HUES48 (cell line): ENCODE measurements at regions not wholly inside any gene's neighbourhood (a gene's known extent, or its start where the extent isn't known, plus 50 kb on each side); places are given as distances from the start of the nearest gene placed in this dataset.

ENCODE experiments used
- H3K27ac ChIP-seq: one replicate; pipeline ENCODE4 v1.7.0; 2013; ENCODE audit warnings: low read depth, low read length, inconsistent platforms
- H3K27me3 ChIP-seq: 2 replicates; pipeline ENCODE4 v1.6.1; 2013; ENCODE audit warnings: mild to moderate bottlenecking, low read length; ENCODE audit not compliant: control insufficient read depth, insufficient read depth
- H3K36me3 ChIP-seq: 2 replicates; pipeline ENCODE4 v1.6.1; 2013; ENCODE audit warnings: low read length; ENCODE audit not compliant: control insufficient read depth, insufficient read depth
- H3K4me1 ChIP-seq: 2 replicates; pipeline ENCODE4 v1.6.1; 2013; ENCODE audit warnings: mild to moderate bottlenecking, low read length; ENCODE audit not compliant: control insufficient read depth, insufficient read depth
- H3K4me3 ChIP-seq: 2 replicates; pipeline ENCODE4 v1.5.1; 2013; ENCODE audit warnings: mild to moderate bottlenecking, low read depth, low read length
- H3K9ac ChIP-seq: 2 replicates; pipeline ENCODE4 v1.6.1; 2013; ENCODE audit warnings: mild to moderate bottlenecking, low read depth, low read length, moderate library complexity
- H3K9me3 ChIP-seq: 2 replicates; pipeline ENCODE4 v1.6.1; 2013; ENCODE audit warnings: low read length; ENCODE audit not compliant: control insufficient read depth, insufficient read depth

DNA sequence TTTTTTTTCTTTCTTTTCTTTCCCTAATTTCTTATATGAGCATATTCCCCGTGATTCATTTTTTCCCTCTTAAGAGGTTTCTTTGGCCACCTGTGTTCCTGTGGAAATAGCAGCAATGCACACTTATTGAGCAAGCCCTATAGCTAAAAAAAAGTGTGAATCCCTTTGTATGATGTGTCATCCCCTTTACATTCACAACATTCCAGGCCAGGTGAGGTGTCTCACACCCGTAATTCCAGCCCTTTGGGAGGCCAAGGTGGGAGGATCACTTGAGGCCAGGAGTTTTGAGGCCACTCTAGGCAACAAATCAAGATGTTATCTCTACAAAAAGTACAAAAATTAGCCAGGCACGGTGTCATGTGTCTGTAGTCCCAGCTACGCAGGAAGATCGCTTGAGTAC, 700.4 kb upstream of the TBX3 start:
- Histone ChIP-seq H3K9ac (no peak overlapping the region), H3K27me3 (no peaks in the 10 kb centered on the region)

DNA sequence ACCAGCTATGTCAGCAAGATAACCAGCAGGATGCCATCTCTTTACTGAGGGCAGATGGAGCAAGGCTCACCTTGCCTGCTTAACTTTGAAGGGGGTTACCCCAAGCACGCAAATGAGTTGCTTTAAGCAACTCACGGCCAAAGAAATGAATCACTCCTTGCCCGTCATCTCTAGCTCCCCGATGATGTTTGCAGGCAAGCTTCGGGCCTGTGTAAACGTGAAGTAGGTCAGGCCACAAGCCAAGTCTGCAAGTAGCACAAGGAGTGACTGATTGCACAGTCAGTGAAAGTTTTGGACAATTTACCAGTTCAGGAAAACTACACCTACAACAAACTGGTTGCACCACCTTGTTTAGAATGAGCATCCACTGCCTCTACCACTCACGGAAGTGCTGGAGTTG, 699.7 kb upstream of the TBX3 start:
- no peak overlapping the region for H3K27ac ChIP-seq
- no peaks in the 10 kb centered on the region for H3K9me3 ChIP-seq
- H3K9ac ChIP-seq = no peak overlapping the region
- H3K36me3 ChIP-seq = no peaks in the 10 kb centered on the region
- H3K4me1 ChIP-seq = 0 out of 2 replicates have a peak, but pooled peaks cover 7% of the 10 kb centered on the region
- H3K27me3 ChIP-seq = no peaks in the 10 kb centered on the region
- no peak overlapping the region for H3K4me3 ChIP-seq

More for the DNA sequence above, 700.4 kb upstream of the TBX3 start:
- no peaks in the 10 kb centered on the region for H3K9me3 ChIP-seq
- no peaks in the 10 kb centered on the region for H3K36me3 ChIP-seq
- H3K4me1 ChIP-seq = 0 out of 2 replicates have a peak, but pooled peaks cover 7% of the 10 kb centered on the region
- no peak overlapping the region for H3K27ac ChIP-seq
- H3K4me3 ChIP-seq = no peak overlapping the region

DNA sequence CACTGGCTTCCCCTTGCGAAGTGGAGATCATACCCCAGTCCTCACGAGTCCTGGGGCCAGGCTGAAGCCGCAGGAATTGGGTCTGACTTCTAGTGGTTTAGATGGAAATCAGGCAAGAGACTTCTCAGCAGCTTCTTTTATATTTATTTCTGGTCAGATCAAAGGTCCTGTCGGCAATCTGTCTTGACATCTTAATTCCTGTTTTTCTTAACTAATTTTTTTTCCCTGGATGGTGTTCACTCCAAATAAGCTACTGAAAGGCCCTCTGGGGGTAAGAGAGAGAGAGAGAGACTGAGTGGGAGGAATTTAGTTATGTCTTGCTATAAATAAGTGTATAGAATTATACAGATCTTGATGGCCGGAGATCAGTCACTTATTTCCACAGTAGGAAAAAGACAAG, 698.7 kb upstream of the TBX3 start:
- Histone ChIP-seq H3K4me1 (0 out of 2 replicates have a peak, but pooled peaks cover 3% of the 10 kb centered on the region), H3K36me3 (no peaks in the 10 kb centered on the region), H3K27ac (no peak overlapping the region), H3K27me3 (no peaks in the 10 kb centered on the region), H3K4me3 (no peak overlapping the region), H3K9me3 (no peaks in the 10 kb centered on the region), H3K9ac (no peak overlapping the region)

DNA sequence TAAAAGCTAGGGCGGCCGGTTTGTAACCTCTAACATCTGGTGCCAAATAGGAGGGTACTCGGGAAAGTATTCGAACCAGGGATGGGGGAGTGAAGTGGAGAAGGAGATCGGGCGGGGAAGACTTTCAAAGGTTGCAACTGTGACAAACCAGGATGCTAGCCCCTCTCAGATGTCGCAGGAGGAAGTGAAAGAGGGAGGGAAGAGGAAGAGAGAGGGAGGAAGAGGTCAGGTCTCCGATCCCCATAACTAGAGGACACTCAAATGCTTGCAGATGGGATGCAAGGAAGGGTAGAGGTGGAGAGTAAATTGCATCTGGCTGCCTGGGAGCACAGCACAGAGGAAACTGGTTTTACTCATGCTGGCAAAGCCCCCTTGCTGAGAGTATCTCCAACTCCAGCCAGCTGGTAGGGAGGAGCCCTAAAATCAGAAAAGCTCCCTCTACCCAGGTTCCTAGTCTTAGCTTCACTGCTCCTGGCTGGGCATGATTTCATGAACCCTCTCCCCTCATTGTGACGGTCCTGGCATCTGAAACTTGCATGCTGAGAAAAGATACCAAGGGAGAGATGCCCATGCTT, 696.7 kb upstream of the TBX3 start:
- Histone ChIP-seq H3K9me3 (no peaks in the 10 kb centered on the region), H3K36me3 (no peaks in the 10 kb centered on the region), H3K4me3 (no peak overlapping the region), H3K27me3 (no peaks in the 10 kb centered on the region), H3K9ac (no peak overlapping the region), H3K27ac (no peak overlapping the region), H3K4me1 (no peaks in the 10 kb centered on the region)

DNA sequence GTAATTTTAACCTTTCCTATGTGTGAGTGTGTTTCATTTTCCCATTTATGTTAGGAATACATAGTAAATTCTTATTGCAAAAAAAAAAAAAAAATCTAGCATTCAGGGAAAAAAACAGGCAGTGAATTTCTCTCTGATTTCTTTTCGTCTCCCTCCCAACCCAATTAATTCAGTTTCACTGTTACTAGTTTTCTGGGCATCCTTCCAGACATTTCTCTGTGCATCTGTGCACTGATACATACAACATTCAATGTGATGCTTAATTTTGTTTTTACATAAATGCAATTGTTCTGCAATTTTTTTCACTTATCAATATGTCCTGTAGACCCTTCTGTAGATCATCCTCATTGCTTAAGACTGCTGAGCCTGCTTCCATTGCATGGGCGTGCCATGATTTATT, 694.3 kb upstream of the TBX3 start:
- Histone ChIP-seq H3K9ac (no peak overlapping the region), H3K4me1 (peaks cover 5% of the 10 kb centered on the region; the same call in 1 of the 2 replicates), H3K36me3 (no peaks in the 10 kb centered on the region), H3K4me3 (no peak overlapping the region), H3K27me3 (no peaks in the 10 kb centered on the region), H3K9me3 (no peaks in the 10 kb centered on the region), H3K27ac (no peak overlapping the region)

DNA sequence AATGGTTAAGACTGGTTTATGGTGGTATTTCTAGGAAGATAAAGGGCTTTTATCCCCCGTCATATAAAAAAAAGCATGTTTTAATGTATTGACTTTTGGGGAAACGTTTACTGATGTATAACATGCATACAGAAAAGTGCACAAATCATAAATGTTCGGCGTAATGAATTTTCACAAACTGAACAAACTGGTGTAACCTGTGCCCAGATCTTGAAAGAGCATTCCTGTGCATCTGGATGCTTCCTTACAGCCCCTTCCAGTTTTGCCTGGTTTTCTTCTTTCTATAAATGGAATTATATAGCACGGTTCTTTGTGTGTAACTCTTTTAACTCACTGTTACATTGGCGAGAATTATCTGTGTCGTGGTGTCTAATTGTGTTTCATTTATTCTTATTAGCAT, 693.8 kb upstream of the TBX3 start:
- Histone ChIP-seq H3K9ac (no peak overlapping the region), H3K9me3 (no peaks in the 10 kb centered on the region), H3K27ac (no peak overlapping the region), H3K36me3 (no peaks in the 10 kb centered on the region), H3K4me3 (no peak overlapping the region), H3K4me1 (peaks cover 5% of the 10 kb centered on the region; the same call in 1 of the 2 replicates), H3K27me3 (no peaks in the 10 kb centered on the region)

DNA sequence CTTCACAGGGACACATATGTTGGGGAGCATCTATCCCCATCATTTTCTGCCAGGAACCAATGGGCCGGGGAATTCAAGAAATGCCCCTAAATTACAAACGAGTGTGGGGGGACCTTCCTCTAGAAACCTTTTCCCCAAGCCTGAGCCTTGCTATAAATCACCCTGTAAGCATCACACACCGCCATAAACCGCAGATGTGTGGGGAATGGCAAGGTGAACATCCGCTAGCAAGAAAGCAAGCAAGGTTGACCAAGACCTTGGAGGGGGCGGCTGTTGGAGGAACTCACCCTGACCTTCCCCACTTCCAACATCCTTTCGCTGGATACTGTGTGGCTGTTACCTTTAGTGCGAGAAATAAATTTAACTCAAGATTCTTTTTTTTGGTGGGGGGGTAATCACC, 693.3 kb upstream of the TBX3 start:
- H3K4me1 ChIP-seq = peaks cover 5% of the 10 kb centered on the region; the same call in 1 of the 2 replicates
- no peaks in the 10 kb centered on the region for H3K9me3 ChIP-seq
- H3K27ac ChIP-seq = no peak overlapping the region
- H3K27me3 ChIP-seq = no peaks in the 10 kb centered on the region
- H3K9ac ChIP-seq = no peak overlapping the region
- no peaks in the 10 kb centered on the region for H3K36me3 ChIP-seq
- no peak overlapping the region for H3K4me3 ChIP-seq

DNA sequence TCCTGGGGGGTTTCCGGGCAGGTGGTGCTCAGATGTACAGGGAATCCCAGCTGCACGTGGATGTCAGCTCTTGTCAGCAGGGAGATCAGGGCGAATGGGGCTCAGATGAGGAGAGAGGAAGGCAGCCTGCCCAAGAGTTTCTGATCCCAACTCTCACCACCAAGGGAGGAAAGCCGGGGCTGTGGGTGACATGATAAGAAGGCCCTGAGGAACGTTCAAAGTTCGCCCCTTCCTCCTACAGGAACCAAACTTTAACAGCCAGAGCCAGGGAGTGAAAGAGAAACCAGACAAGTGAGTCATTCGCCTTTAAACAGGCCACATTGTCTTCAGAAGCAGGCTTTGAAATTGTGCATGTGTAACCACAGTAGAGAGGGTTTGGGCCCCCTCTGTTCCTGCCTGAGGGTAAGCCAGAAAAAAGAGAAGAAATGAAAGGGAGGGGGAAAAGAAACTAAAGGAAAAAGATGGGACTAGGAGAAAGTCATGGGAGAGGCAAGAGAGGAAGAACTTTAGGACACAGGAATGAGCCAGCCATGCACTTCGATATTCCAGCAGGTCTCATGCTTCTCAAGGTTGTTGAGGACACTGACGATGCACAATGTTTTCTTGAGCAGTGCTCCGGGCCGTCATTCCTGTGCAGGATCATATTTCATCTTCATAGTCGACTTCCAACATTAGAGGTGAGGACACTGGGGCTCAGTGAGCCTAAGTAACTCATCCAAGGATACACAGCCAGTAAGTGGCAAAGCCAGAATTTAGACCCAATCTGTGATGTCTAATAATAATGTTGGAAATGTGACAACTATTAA, 691.4 kb upstream of the TBX3 start:
- H3K9ac ChIP-seq = no peak overlapping the region
- H3K27me3 ChIP-seq = no peaks in the 10 kb centered on the region
- no peak overlapping the region for H3K4me3 ChIP-seq
- H3K9me3 ChIP-seq = no peaks in the 10 kb centered on the region
- H3K36me3 ChIP-seq = no peaks in the 10 kb centered on the region
- H3K4me1 ChIP-seq = peaks cover 5% of the 10 kb centered on the region; the same call in 1 of the 2 replicates
- H3K27ac ChIP-seq = no peak overlapping the region

DNA sequence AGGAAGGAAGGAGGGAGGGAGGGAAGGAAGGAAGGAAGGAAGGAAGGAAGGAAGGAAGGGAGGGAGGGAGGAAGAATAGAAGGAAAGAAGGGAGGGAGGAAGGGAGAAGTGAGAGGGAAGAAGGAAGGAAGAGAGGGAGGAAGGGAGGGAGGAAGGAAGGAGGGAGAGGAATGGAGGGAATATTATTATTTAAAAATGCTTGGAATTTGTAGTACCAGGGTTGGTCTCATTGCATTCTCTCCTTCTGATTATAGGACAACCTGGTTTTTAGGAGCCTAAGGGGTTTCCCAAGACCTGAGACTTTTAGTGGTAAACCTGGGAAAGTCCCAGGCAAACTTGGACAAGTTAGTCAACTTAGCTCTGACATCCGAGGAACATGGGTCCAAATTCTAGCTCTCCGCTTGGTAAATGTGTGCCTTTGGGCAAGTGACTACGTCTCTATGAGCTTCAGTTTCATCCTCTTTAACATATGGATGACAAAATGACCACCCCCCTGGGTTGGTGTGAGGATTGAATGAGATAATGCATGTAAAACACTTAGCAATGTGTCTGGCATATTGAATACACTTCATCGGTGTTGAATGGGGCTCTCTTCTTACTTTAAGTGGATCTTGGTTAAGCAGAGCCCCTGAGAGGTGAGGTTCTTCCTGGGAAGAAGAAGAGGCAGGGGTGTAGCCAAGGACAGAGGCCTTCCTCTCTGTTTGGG, 690.7 kb upstream of the TBX3 start:
- H3K9me3 ChIP-seq = no peaks in the 10 kb centered on the region
- no peaks in the 10 kb centered on the region for H3K27me3 ChIP-seq
- no peaks in the 10 kb centered on the region for H3K36me3 ChIP-seq
- no peak overlapping the region for H3K27ac ChIP-seq
- no peak overlapping the region for H3K4me3 ChIP-seq
- peaks cover 5% of the 10 kb centered on the region; the same call in 1 of the 2 replicates for H3K4me1 ChIP-seq
- no peak overlapping the region for H3K9ac ChIP-seq

DNA sequence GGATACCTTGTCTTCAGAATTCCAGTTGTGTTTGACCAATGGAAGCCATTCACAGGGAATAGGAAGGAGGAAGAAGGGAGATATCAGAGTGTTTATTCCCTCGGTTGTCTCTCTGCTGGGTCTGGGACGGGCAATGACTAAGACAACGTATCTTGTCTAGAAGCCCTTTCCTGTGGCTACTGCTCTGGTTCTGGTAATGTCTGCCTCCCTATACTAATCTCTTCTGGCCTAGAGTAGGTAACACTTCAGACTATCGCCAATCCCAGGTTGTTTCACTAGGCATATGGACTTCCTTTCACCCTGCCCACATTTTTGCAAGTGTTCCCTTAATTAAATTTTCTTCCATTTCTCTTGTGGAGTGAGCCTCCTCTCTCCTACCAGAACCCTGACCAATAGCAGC, 687.7 kb upstream of the TBX3 start:
- no peak overlapping the region for H3K9ac ChIP-seq
- H3K9me3 ChIP-seq = peaks cover 3% of the 10 kb centered on the region; the same call in 1 of the 2 replicates
- H3K4me1 ChIP-seq = peaks cover 5% of the 10 kb centered on the region; the same call in 1 of the 2 replicates
- no peak overlapping the region for H3K27ac ChIP-seq
- H3K27me3 ChIP-seq = no peaks in the 10 kb centered on the region
- no peaks in the 10 kb centered on the region for H3K36me3 ChIP-seq
- no peak overlapping the region for H3K4me3 ChIP-seq

DNA sequence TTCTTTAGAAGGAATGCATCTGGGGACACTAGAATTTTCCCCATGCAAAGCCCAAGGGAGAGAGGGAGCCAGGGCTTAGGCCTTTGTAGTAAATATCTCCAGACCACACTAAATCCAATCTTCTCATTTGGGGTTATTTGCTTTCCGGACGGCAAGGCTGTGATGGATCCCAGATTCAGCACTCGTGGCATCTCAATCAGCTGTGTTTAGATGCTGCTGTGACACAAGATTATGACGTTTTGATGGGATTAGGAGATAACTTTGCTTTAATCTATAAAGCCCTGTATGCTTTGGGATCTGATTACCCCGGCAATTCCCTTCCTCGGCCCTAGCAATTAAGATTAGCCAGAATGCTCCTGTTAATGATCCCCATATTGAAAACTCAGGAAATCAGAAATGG, 686.7 kb upstream of the TBX3 start:
- Histone ChIP-seq H3K9ac (no peak overlapping the region), H3K4me3 (no peak overlapping the region), H3K4me1 (peaks cover 5% of the 10 kb centered on the region; the same call in 1 of the 2 replicates), H3K27me3 (no peaks in the 10 kb centered on the region), H3K36me3 (no peaks in the 10 kb centered on the region), H3K9me3 (peaks cover 4% of the 10 kb centered on the region; the same call in 1 of the 2 replicates), H3K27ac (no peak overlapping the region)
